ENCODE measurements at regions not wholly inside any gene's neighbourhood (a gene's known extent, or its start where the extent isn't known, plus 50 kb on each side); places are given as distances from the start of the nearest gene placed in this dataset.

GRCh38 chr11:127130321-127130720 lies 129.8 kb upstream of the KIRREL3 start:
- Histone ChIP-seq H3K36me3 (ENCODE audit: control insufficient read depth in 4 of 4, insufficient read depth in 4 of 4, low read length in 4 of 4) (no peaks in the 10 kb centered on the region), H3K27ac (ENCODE audit: low read depth in 1 of 2, low read length in 1 of 2) (no peak overlapping the region), H3K9me3 (ENCODE audit: control insufficient read depth in 4 of 4, insufficient read depth in 3 of 4, low read length in 3 of 4) (peaks cover 0 to 1% (median 0%) of the 10 kb centered on the region in 4 donors), H3K9ac (ENCODE audit: insufficient read depth in 1 of 2, low read length in 2 of 2) (no peak overlapping the region), H3K4me1 (ENCODE audit: control insufficient read depth in 5 of 5, insufficient read depth in 5 of 5, low read length in 5 of 5) (no peaks in the 10 kb centered on the region), H3K4me3 (no peak overlapping the region), H3K27me3 (ENCODE audit: control insufficient read depth in 3 of 3, insufficient read depth in 3 of 3, low read length in 2 of 3) (no peaks in the 10 kb centered on the region)
- DNase-seq = no peak
- TF ChIP-seq, protein P1, sequence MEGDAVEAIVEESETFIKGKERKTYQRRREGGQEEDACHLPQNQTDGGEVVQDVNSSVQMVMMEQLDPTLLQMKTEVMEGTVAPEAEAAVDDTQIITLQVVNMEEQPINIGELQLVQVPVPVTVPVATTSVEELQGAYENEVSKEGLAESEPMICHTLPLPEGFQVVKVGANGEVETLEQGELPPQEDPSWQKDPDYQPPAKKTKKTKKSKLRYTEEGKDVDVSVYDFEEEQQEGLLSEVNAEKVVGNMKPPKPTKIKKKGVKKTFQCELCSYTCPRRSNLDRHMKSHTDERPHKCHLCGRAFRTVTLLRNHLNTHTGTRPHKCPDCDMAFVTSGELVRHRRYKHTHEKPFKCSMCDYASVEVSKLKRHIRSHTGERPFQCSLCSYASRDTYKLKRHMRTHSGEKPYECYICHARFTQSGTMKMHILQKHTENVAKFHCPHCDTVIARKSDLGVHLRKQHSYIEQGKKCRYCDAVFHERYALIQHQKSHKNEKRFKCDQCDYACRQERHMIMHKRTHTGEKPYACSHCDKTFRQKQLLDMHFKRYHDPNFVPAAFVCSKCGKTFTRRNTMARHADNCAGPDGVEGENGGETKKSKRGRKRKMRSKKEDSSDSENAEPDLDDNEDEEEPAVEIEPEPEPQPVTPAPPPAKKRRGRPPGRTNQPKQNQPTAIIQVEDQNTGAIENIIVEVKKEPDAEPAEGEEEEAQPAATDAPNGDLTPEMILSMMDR (IDR thresholded peaks at IDR 0.05; ENCODE audit: control extremely low read depth, extremely low read depth) = no peak
- WGBS, 2 donors = 90 to 96% methylated on average over 1 of the region's 1 CpG
- no peak for ATAC-seq (ENCODE audit: insufficient read depth, low FRiP score)

DNA sequence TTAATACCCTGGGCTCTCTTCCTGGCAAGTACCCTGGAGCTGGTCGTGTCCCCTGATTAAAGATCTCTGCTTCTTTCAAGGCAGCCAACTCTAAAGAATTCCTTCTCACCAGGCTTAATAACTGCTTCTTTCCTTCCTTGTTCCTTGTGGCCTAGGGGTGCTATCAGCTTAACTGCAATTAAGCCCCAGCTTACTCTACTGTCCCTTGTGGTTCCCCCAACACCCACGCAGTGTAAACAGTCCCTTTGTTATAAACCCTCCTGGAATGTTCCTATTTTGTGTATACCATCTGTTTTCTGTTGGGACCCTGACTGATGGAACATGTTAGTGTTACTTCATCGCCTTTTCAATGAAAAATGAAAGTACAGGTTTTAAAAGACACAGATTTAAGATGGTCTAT lies 126.4 kb upstream of the KIRREL3 start:
- 68 to 70% methylated on average over 3 of the region's 3 CpGs for WGBS, 2 donors
- Histone ChIP-seq H3K27ac (ENCODE audit: low read depth in 1 of 2, low read length in 1 of 2) (no peak overlapping the region), H3K27me3 (ENCODE audit: control insufficient read depth in 3 of 3, insufficient read depth in 3 of 3, low read length in 2 of 3) (no peaks in the 10 kb centered on the region), H3K9ac (ENCODE audit: insufficient read depth in 1 of 2, low read length in 2 of 2) (no peak overlapping the region), H3K36me3 (ENCODE audit: control insufficient read depth in 4 of 4, insufficient read depth in 4 of 4, low read length in 4 of 4) (no peaks in the 10 kb centered on the region), H3K4me1 (ENCODE audit: control insufficient read depth in 5 of 5, insufficient read depth in 5 of 5, low read length in 5 of 5) (no peaks in the 10 kb centered on the region), H3K4me3 (no peak overlapping the region), H3K9me3 (ENCODE audit: control insufficient read depth in 4 of 4, insufficient read depth in 3 of 4, low read length in 3 of 4) (peaks cover 0 to 1% (median 0%) of the 10 kb centered on the region in 4 donors)
- ATAC-seq (ENCODE audit: insufficient read depth, low FRiP score) = no peak
- no peak for DNase-seq
- TF ChIP-seq, protein P1 (IDR thresholded peaks at IDR 0.05; ENCODE audit: control extremely low read depth, extremely low read depth) = no peak

DNA sequence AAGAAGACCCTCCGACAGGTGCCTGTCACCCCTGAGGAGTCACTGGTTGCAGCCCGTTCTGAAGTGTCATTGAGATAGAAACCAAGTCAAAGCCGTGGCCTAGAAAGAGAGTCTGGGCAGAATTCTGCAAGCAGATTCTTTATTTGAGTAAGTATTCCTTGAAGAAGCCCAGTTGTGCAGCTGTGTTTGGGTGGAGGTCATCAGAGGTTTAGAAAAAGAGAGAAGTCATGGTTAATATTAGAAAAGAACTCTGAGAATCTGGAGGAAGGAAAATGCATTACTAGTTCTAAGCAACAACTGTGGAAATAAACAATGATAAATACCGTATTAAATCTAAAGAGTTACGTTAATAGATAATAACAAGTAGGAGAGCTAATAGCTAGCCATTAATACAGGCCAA lies 118.8 kb upstream of the KIRREL3 start:
- H3K4me1 ChIP-seq (ENCODE audit: control insufficient read depth in 5 of 5, insufficient read depth in 5 of 5, low read length in 5 of 5) = no peaks in the 10 kb centered on the region
- H3K9me3 ChIP-seq (ENCODE audit: control insufficient read depth in 4 of 4, insufficient read depth in 3 of 4, low read length in 3 of 4) = no peaks in the 10 kb centered on the region
- H3K27ac ChIP-seq (ENCODE audit: low read depth in 1 of 2, low read length in 1 of 2) = no peak overlapping the region
- no peak overlapping the region for H3K9ac ChIP-seq (ENCODE audit: insufficient read depth in 1 of 2, low read length in 2 of 2)
- H3K4me3 ChIP-seq = no peak overlapping the region
- no peak for ATAC-seq (ENCODE audit: insufficient read depth, low FRiP score)
- no peaks in the 10 kb centered on the region for H3K36me3 ChIP-seq (ENCODE audit: control insufficient read depth in 4 of 4, insufficient read depth in 4 of 4, low read length in 4 of 4)
- DNase-seq = no peak
- 57 to 73% methylated on average over 5 of the region's 5 CpGs for WGBS, 2 donors
- TF ChIP-seq, protein P1 (IDR thresholded peaks at IDR 0.05; ENCODE audit: control extremely low read depth, extremely low read depth) = no peak
- H3K27me3 ChIP-seq (ENCODE audit: control insufficient read depth in 3 of 3, insufficient read depth in 3 of 3, low read length in 2 of 3) = no peaks in the 10 kb centered on the region

- WGBS, 2 donors = 72 to 87% methylated on average over 9 of the region's 9 CpGs
- no peak for DNase-seq
- TF ChIP-seq, protein P1 (IDR thresholded peaks at IDR 0.05; ENCODE audit: control extremely low read depth, extremely low read depth) = no peak
- no peaks in the 10 kb centered on the region for H3K36me3 ChIP-seq (ENCODE audit: control insufficient read depth in 4 of 4, insufficient read depth in 4 of 4, low read length in 4 of 4)
- H3K27me3 ChIP-seq (ENCODE audit: control insufficient read depth in 3 of 3, insufficient read depth in 3 of 3, low read length in 2 of 3) = no peaks in the 10 kb centered on the region
- no peak overlapping the region for H3K27ac ChIP-seq (ENCODE audit: low read depth in 1 of 2, low read length in 1 of 2)
- H3K9me3 ChIP-seq (ENCODE audit: control insufficient read depth in 4 of 4, insufficient read depth in 3 of 4, low read length in 3 of 4) = no peaks in the 10 kb centered on the region
- no peak overlapping the region for H3K4me3 ChIP-seq
- no peak for ATAC-seq (ENCODE audit: insufficient read depth, low FRiP score)
- no peaks in the 10 kb centered on the region for H3K4me1 ChIP-seq (ENCODE audit: control insufficient read depth in 5 of 5, insufficient read depth in 5 of 5, low read length in 5 of 5)
- no peak overlapping the region for H3K9ac ChIP-seq (ENCODE audit: insufficient read depth in 1 of 2, low read length in 2 of 2)
Measured at GRCh38 chr11:127118811-127119210, 118.2 kb upstream of the KIRREL3 start.
